IMR-90 (cell line): ENCODE measurements at regions not wholly inside any gene's neighbourhood (a gene's known extent, or its start where the extent isn't known, plus 50 kb on each side); places are given as distances from the start of the nearest gene placed in this dataset.

Experiments used
- ATAC-seq: fragments of 200-7000 bp; cut with Tn5 transposase; 2 replicates; pipeline ENCODE4 v1.9.1; 2020; ENCODE audit warnings: low read depth, mild to moderate bottlenecking, moderate library complexity
- BruUV-seq: library from RNA; stranded (reverse); fragments of 400-500 nt; replicated peaks from 2 replicates; lab custom pipeline; 2021; lab: Mats Ljungman, UMichigan
- CTCF ChIA-PET: fragments of 300-600 bp; formaldehyde crosslinking; extraction: SDS; loops from one replicate; lab custom pipeline; 2021; ENCODE audit warnings: antibody characterized with exemption; lab: Yijun Ruan, JAX
- POLR2A ChIA-PET: fragments of 300-600 bp; sonication (Branson Sonifier 250); formaldehyde crosslinking; loops from one replicate; lab custom pipeline; 2022; ENCODE audit warnings: antibody characterized with exemption; ENCODE audit not compliant: unreplicated experiment; lab: Charles Lee
- DNase-seq: peaks from one replicate; pipeline ENCODE4 v3.0.0; 2013
- H2AFZ ChIP-seq: replicated peaks from 2 replicates; pipeline ENCODE3; 2013; ENCODE audit warnings: low read length, mild to moderate bottlenecking; ENCODE audit not compliant: poor library complexity
- H2AK5ac ChIP-seq: 2 replicates; pipeline ENCODE4 v1.6.1; 2013; ENCODE audit warnings: low read depth, low read length, inconsistent platforms
- H2AK9ac ChIP-seq: replicated peaks from 2 replicates; pipeline ENCODE3; 2013; ENCODE audit warnings: mild to moderate bottlenecking, low read depth, low read length, moderate library complexity; ENCODE audit not compliant: poor library complexity
- H2BK120ac ChIP-seq: 2 replicates; pipeline ENCODE4 v1.6.1; 2013; ENCODE audit warnings: low read depth, low read length, inconsistent platforms
- H2BK15ac ChIP-seq: 3 replicates; pipeline ENCODE4 v1.6.1; 2013; ENCODE audit warnings: low read depth, low read length, inconsistent platforms
- H2BK20ac ChIP-seq: 2 replicates; pipeline ENCODE4 v1.6.1; 2013; ENCODE audit warnings: low read depth, mild to moderate bottlenecking, inconsistent platforms, low read length, moderate library complexity
- H2BK5ac ChIP-seq: 2 replicates; pipeline ENCODE4 v1.6.1; 2013; ENCODE audit warnings: mild to moderate bottlenecking, low read depth, low read length, inconsistent platforms; ENCODE audit not compliant: poor library complexity, severe bottlenecking
- H3K14ac ChIP-seq: replicated peaks from 2 replicates; pipeline ENCODE4 v1.6.1; 2013; ENCODE audit warnings: low read depth, low read length, inconsistent platforms
- H3K18ac ChIP-seq: 2 replicates; pipeline ENCODE4 v1.6.1; 2013; ENCODE audit warnings: low read depth, low read length, control low read depth
- H3K23ac ChIP-seq: 2 replicates; pipeline ENCODE4 v1.6.1; 2013; ENCODE audit warnings: low read depth, low read length, inconsistent platforms
- H3K27ac ChIP-seq: 2 replicates; pipeline ENCODE4 v1.5.1; 2013; ENCODE audit warnings: mild to moderate bottlenecking, control low read depth, low read length; ENCODE audit not compliant: insufficient read depth
- H3K27me3 ChIP-seq: 2 replicates; pipeline ENCODE4 v1.6.1; 2013; ENCODE audit warnings: low read length; ENCODE audit not compliant: control insufficient read depth, insufficient read depth
- H3K36me3 ChIP-seq: 2 replicates; pipeline ENCODE4 v1.6.1; 2013; ENCODE audit warnings: low read length, mixed read lengths; ENCODE audit not compliant: control insufficient read depth, insufficient read depth
- H3K4ac ChIP-seq: 2 replicates; pipeline ENCODE4 v1.6.1; 2013; ENCODE audit warnings: low read depth, low read length, inconsistent platforms
- H3K4me1 ChIP-seq: 2 replicates; pipeline ENCODE4 v1.6.1; 2013; ENCODE audit warnings: low read length, mixed read lengths; ENCODE audit not compliant: control insufficient read depth, insufficient read depth
- H3K4me2 ChIP-seq: 2 replicates; pipeline ENCODE4 v1.6.1; 2013; ENCODE audit warnings: low read depth, mild to moderate bottlenecking, control low read depth, low read length, moderate library complexity
- H3K4me3 ChIP-seq: 2 replicates; pipeline ENCODE4 v1.5.1; 2013; ENCODE audit warnings: low read depth, mild to moderate bottlenecking, control low read depth, low read length, moderate library complexity; ENCODE audit not compliant: insufficient read depth
- H3K56ac ChIP-seq: 2 replicates; pipeline ENCODE4 v1.6.1; 2013; ENCODE audit warnings: low read length, inconsistent platforms; ENCODE audit not compliant: insufficient read depth; ENCODE audit errors: extremely low read depth
- H3K79me1 ChIP-seq, 2 experiments: 2 replicates each; pipeline ENCODE4 v1.6.1; 2013; ENCODE audit warnings: low read length in 2 of 2, inconsistent platforms in 1 of 2, low read depth in 1 of 2
- H3K9ac ChIP-seq: 2 replicates; pipeline ENCODE4 v1.6.1; 2013; ENCODE audit warnings: low read depth, low read length, control low read depth
- H3K9me1 ChIP-seq: 2 replicates; pipeline ENCODE4 v1.6.1; 2013; ENCODE audit warnings: low read length, inconsistent platforms; ENCODE audit not compliant: insufficient read depth
- H3K9me3 ChIP-seq: 2 replicates; pipeline ENCODE4 v1.6.1; 2013; ENCODE audit warnings: low read length; ENCODE audit not compliant: control insufficient read depth, insufficient read depth
- H4K20me1 ChIP-seq: 2 replicates; pipeline ENCODE4 v1.6.1; 2013; ENCODE audit warnings: low read length, inconsistent platforms; ENCODE audit not compliant: insufficient read depth
- H4K5ac ChIP-seq: 2 replicates; pipeline ENCODE4 v1.6.1; 2013; ENCODE audit warnings: mild to moderate bottlenecking, low read depth, low read length, control low read depth
- H4K8ac ChIP-seq, 2 experiments: 2 replicates each; pipeline ENCODE4 v1.6.1; 2013; ENCODE audit warnings: low read depth in 2 of 2, low read length in 2 of 2, control low read depth in 1 of 2, inconsistent platforms in 1 of 2
- H4K91ac ChIP-seq: 2 replicates; pipeline ENCODE4 v1.6.1; 2013; ENCODE audit warnings: low read depth, low read length, inconsistent platforms; ENCODE audit not compliant: insufficient read depth
- CEBPB ChIP-seq: IDR thresholded peaks from 2 replicates; pipeline ENCODE4 v1.6.1; 2012; ENCODE audit warnings: low read depth, low read length, improper control_type of control experiment
- MAFK ChIP-seq: IDR thresholded peaks from 2 replicates; pipeline ENCODE4 v1.6.1; 2012; ENCODE audit warnings: low read depth, low read length, improper control_type of control experiment
- RFX5 ChIP-seq: IDR thresholded peaks from 2 replicates; pipeline ENCODE4 v1.8.0; 2012; ENCODE audit warnings: low read depth, mild to moderate bottlenecking, low read length, moderate library complexity
- SMC3 ChIP-seq: fragments of 150-350 bp; IDR thresholded peaks from 2 replicates; pipeline ENCODE4 v1.6.1; 2016; ENCODE audit warnings: low read depth, mild to moderate bottlenecking, antibody characterized with exemption, low read length, moderate library complexity
- whole genome bisulfite sequencing, 2 experiments: methylation state at CpG; one replicate each; pipeline versions ENCODE4 v1.1.5 to v1.1.7; 2013; ENCODE audit warnings: missing lambda C conversion rate in 2 of 2; ENCODE audit not compliant: insufficient read length in 1 of 2; ENCODE audit errors: extremely low coverage in 2 of 2; 5-methylcytosine and 5-hydroxymethylcytosine counted together
- dilution Hi-C: fragments of 300-500 bp; cut with HindIII; formaldehyde crosslinking; loops from one replicate; pipeline ENCODE4 v1.14.3; 2018; ENCODE audit warnings: low sequenced_read_pairs; ENCODE audit not compliant: unreplicated experiment
- in situ Hi-C: fragments of 300-500 bp; cut with MboI; formaldehyde crosslinking; loops from 3 replicates; pipeline ENCODE4 v1.14.3; 2019; ENCODE audit warnings: low sequenced_read_pairs, inconsistent platforms, mixed read lengths
- intact Hi-C: fragments of 100-400 bp; cut with micrococcal nuclease; formaldehyde crosslinking; loops from 2 replicates; pipeline ENCODE4 v1.10.0; 2022
- TF ChIP-seq, protein P1 (sequence below): fragments of 150-350 bp; IDR thresholded peaks from 2 replicates; pipeline ENCODE4 v1.6.1; 2017; ENCODE audit warnings: mild to moderate bottlenecking, antibody characterized with exemption, low read length, low read depth
- TF ChIP-seq, protein P2 (sequence below): fragments of 150-350 bp; IDR thresholded peaks from 2 replicates; pipeline ENCODE4 v1.6.1; 2016; ENCODE audit warnings: low read depth, mild to moderate bottlenecking, low read length, moderate library complexity, borderline replicate concordance

DNA sequence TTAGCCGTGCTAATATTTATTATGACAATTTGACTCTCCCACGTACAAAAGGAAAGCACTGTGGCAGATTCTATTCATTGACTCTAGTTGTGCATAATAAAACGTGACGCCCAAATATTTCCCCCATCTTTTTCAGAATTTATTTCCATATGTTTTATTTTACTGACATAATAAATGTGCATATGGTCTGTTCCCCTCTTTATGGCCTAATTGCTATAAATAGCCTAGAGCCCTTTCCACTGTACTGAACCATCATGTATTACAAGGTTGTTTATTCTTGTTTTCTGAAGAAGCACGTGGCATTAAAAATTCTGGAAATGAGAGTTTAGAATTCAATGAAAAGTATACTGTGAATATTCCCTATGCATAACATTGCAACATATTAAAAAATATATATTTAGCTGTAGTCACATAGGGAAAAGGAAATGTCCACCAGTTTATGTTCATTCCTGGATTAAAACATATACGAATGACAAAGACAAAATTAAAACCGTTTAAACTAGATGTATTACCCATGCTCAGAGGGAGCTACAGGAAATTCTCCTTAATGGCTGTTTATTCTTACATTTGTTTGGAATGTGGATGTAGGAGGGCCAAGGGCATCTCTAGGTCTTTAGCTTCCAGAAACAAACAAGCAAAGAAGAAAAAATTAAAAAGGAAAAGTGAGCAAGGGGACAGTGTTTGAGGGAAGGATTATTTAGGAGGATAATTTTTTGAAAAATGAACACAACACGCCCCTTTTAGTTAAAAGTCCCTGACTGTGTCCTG is 122.1 kb upstream of the MMADHC start:
- intact Hi-C loops (no loop called here), in situ Hi-C loops (no loop called here), dilution Hi-C loops (no loop called here)
- H3K9ac ChIP-seq, result no peak overlapping the region
- no peak overlapping the region for H2AK9ac ChIP-seq
- no peaks in the 10 kb centered on the region for H3K36me3 ChIP-seq
- POLR2A ChIA-PET, result no interaction called here
- no peak overlapping the region for H2AK5ac ChIP-seq
- peak overlapping the region; percentile 59; the same call in 1 of the 2 replicates for H2BK20ac ChIP-seq
- TF ChIP-seq, protein P1, sequence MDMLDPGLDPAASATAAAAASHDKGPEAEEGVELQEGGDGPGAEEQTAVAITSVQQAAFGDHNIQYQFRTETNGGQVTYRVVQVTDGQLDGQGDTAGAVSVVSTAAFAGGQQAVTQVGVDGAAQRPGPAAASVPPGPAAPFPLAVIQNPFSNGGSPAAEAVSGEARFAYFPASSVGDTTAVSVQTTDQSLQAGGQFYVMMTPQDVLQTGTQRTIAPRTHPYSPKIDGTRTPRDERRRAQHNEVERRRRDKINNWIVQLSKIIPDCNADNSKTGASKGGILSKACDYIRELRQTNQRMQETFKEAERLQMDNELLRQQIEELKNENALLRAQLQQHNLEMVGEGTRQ, result no peak
- no peak for TF ChIP-seq MAFK
- TF ChIP-seq RFX5, result no peak
- no peak for TF ChIP-seq SMC3
- TF ChIP-seq, protein P2, sequence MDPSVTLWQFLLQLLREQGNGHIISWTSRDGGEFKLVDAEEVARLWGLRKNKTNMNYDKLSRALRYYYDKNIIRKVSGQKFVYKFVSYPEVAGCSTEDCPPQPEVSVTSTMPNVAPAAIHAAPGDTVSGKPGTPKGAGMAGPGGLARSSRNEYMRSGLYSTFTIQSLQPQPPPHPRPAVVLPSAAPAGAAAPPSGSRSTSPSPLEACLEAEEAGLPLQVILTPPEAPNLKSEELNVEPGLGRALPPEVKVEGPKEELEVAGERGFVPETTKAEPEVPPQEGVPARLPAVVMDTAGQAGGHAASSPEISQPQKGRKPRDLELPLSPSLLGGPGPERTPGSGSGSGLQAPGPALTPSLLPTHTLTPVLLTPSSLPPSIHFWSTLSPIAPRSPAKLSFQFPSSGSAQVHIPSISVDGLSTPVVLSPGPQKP, result no peak
- TF ChIP-seq CEBPB, result no peak
- no peaks in the 10 kb centered on the region for H4K20me1 ChIP-seq
- H3K79me1 ChIP-seq, result no peaks in the 10 kb centered on the region
- 50% methylated on average over 1 of the region's 8 CpGs; no CpG with 5 or more reads in 1 of the 2 experiments for WGBS, 2 experiments
- BruUV-seq, result no TSS peak
- H3K4me1 ChIP-seq, result no peaks in the 10 kb centered on the region; the same call in 1 of the 2 replicates
- H4K5ac ChIP-seq, result no peak overlapping the region
- H3K56ac ChIP-seq, result no peak overlapping the region
- no peaks in the 10 kb centered on the region for H3K27me3 ChIP-seq
- H3K4me2 ChIP-seq, result no peak overlapping the region
- H2BK5ac ChIP-seq, result no peak overlapping the region
- DNase-seq (no peak), ATAC-seq (peak; percentile 83)
- H3K18ac ChIP-seq, result no peak overlapping the region
- H2AFZ ChIP-seq, result no peak overlapping the region
- H4K91ac ChIP-seq, result no peak overlapping the region
- peak overlapping the region; percentile 17; the same call in 1 of the 2 replicates for H3K23ac ChIP-seq
- no peak overlapping the region for H3K4me3 ChIP-seq
- no peaks in the 10 kb centered on the region for H3K9me1 ChIP-seq
- H3K9me3 ChIP-seq, result no peaks in the 10 kb centered on the region
- H3K27ac ChIP-seq, result no peak overlapping the region
- H2BK120ac ChIP-seq, result no peak overlapping the region
- CTCF ChIA-PET, result no interaction called here
- H4K8ac ChIP-seq, result no peak overlapping the region; a peak in 1 of 4 replicates
- H2BK15ac ChIP-seq, result 0 out of 3 replicates have a peak overlapping the region, but pooled peaks have one; percentile 71
- H3K4ac ChIP-seq, result peak overlapping the region; percentile 25; the same call in 1 of the 2 replicates
- H3K14ac ChIP-seq, result no peak overlapping the region
